B cell (primary cell): ENCODE measurements at regions not wholly inside any gene's neighbourhood (a gene's known extent, or its start where the extent isn't known, plus 50 kb on each side); places are given as distances from the start of the nearest gene placed in this dataset.

Source experiments
- ATAC-seq: fragments of 200-7000 bp; cut with Tn5 transposase; one replicate; pipeline ENCODE4 v1.10.0; 2021; ENCODE audit warnings: low read depth, mild to moderate bottlenecking, moderate number of reproducible peaks, moderate library complexity
- CTCF ChIA-PET: fragments of 350-600 bp; sonication (Branson Sonifier 250); formaldehyde crosslinking; loops from one replicate; lab custom pipeline; 2021; ENCODE audit warnings: antibody characterized with exemption, inconsistent platforms; lab: Charles Lee
- POLR2A ChIA-PET: fragments of 350-600 bp; sonication (Branson Sonifier 250); formaldehyde crosslinking; loops from one replicate; lab custom pipeline; 2021; ENCODE audit warnings: antibody characterized with exemption; lab: Charles Lee
- DNase-seq: peaks from one replicate; pipeline ENCODE4 v3.0.0; 2013
- H2AFZ ChIP-seq: 2 replicates; pipeline ENCODE4 v1.6.1; 2012; ENCODE audit warnings: mild to moderate bottlenecking, low read depth, low read length; ENCODE audit not compliant: insufficient read depth, poor library complexity, severe bottlenecking
- H3K27ac ChIP-seq, 2 donors: 1 replicate in 1 of 2; 2 replicates in 1 of 2; pipeline ENCODE4 v1.5.1; 2012 to 2013; ENCODE audit warnings: low read length in 2 of 2, mild to moderate bottlenecking in 2 of 2, moderate library complexity in 1 of 2
- H3K27me3 ChIP-seq, 4 experiments: fragments of 200-600 bp in 1 of 4; sonication (generic) in 1 of 4; replicated peaks in 1 of 4; 1 replicate in 2 of 4; 2 replicates in 2 of 4; pipeline versions ENCODE4 v1.6.1 to v1.7.0; 2013 to 2016; ENCODE audit warnings: low read length in 3 of 4, mild to moderate bottlenecking in 2 of 4, mixed read lengths in 1 of 4, moderate library complexity in 1 of 4; ENCODE audit not compliant: insufficient read depth in 4 of 4, control insufficient read depth in 3 of 4; ENCODE audit errors: control extremely low read depth in 1 of 4
- H3K36me3 ChIP-seq, 2 experiments: replicated peaks in 1 of 2; 1 replicate in 1 of 2; 2 replicates in 1 of 2; pipeline versions ENCODE4 v1.6.1 to v1.7.1; 2013; ENCODE audit warnings: low read length in 1 of 2; ENCODE audit not compliant: insufficient read depth in 2 of 2, control insufficient read depth in 1 of 2; ENCODE audit errors: control extremely low read depth in 1 of 2, extremely low read depth in 1 of 2
- H3K4me1 ChIP-seq, 2 donors: fragments of 200-600 bp in 1 of 2; sonication (generic) in 1 of 2; 1 replicate in 1 of 2; 2 replicates in 1 of 2; pipeline versions ENCODE4 v1.5.1 to v1.6.1; 2013 to 2017; ENCODE audit warnings: low read length in 2 of 2; ENCODE audit not compliant: control insufficient read depth in 2 of 2, insufficient read depth in 2 of 2
- H3K4me2 ChIP-seq: replicated peaks from 2 replicates; pipeline ENCODE3; 2012; ENCODE audit warnings: mild to moderate bottlenecking, low read depth, low read length; ENCODE audit not compliant: poor library complexity, severe bottlenecking
- H3K4me3 ChIP-seq, 5 experiments: fragments of 200-600 bp in 1 of 5; sonication (generic) in 1 of 5; 1 replicate in 3 of 5; 2 replicates in 2 of 5; pipeline versions ENCODE4 v1.5.1 to v1.7.0; 2011 to 2016; ENCODE audit warnings: low read length in 4 of 5, mild to moderate bottlenecking in 4 of 5, low read depth in 2 of 5, control low read depth in 1 of 5, moderate library complexity in 1 of 5; ENCODE audit not compliant: insufficient read depth in 1 of 5; ENCODE audit errors: control extremely low read depth in 1 of 5, extremely low read depth in 1 of 5
- H3K79me2 ChIP-seq: fragments of 200-600 bp; sonication (generic); one replicate; pipeline ENCODE4 v1.6.0; 2016; ENCODE audit warnings: low read length; ENCODE audit not compliant: control insufficient read depth, insufficient read depth
- H3K9ac ChIP-seq: fragments of 200-600 bp; sonication (generic); 2 replicates; pipeline ENCODE4 v1.6.1; 2017; ENCODE audit warnings: mild to moderate bottlenecking, low read length, moderate library complexity
- H3K9me3 ChIP-seq, 3 donors: one replicate each; pipeline versions ENCODE4 v1.6.1 to v1.7.1; 2013; ENCODE audit warnings: low read length in 2 of 3; ENCODE audit not compliant: control insufficient read depth in 2 of 3, insufficient read depth in 1 of 3; ENCODE audit errors: control extremely low read depth in 1 of 3
- H4K20me1 ChIP-seq: 2 replicates; pipeline ENCODE4 v1.6.0; 2012; ENCODE audit warnings: mild to moderate bottlenecking, low read length; ENCODE audit not compliant: insufficient read depth, control insufficient read depth, poor library complexity, severe bottlenecking
- H3K27ac Mint-ChIP-seq: one replicate; pipeline ENCODE4 v1.8.0; 2021; ENCODE audit warnings: mixed read lengths
- H3K27me3 Mint-ChIP-seq: one replicate; pipeline ENCODE4 v1.8.0; 2021; ENCODE audit warnings: mixed read lengths
- H3K4me1 Mint-ChIP-seq: one replicate; pipeline ENCODE4 v1.8.0; 2021; ENCODE audit warnings: mixed read lengths
- H3K4me3 Mint-ChIP-seq: one replicate; pipeline ENCODE4 v1.8.0; 2021; ENCODE audit warnings: mixed read lengths
- H3K9me3 Mint-ChIP-seq: one replicate; pipeline ENCODE4 v1.8.0; 2022; ENCODE audit warnings: mixed read lengths; ENCODE audit not compliant: insufficient read depth
- CTCF ChIP-seq: fragments of 200-600 bp; IDR thresholded peaks from one replicate; pipeline ENCODE4 v1.8.0; 2022; ENCODE audit warnings: antibody characterized with exemption, mild to moderate bottlenecking
- EZH2 ChIP-seq: IDR thresholded peaks from 2 replicates; pipeline ENCODE4 v1.6.1; 2012; ENCODE audit warnings: borderline replicate concordance, low read depth, mild to moderate bottlenecking, moderate library complexity, low read length; ENCODE audit not compliant: insufficient read depth, poor library complexity, severe bottlenecking
- WGBS: methylation state at CpG from one replicate; pipeline ENCODE4 v1.1.5; 2013; ENCODE audit warnings: missing lambda C conversion rate; ENCODE audit not compliant: insufficient coverage; 5-methylcytosine and 5-hydroxymethylcytosine counted together
- intact Hi-C: fragments of 100-400 bp; cut with micrococcal nuclease; formaldehyde crosslinking; loops from one replicate; pipeline ENCODE4 v1.10.0; 2022

DNA sequence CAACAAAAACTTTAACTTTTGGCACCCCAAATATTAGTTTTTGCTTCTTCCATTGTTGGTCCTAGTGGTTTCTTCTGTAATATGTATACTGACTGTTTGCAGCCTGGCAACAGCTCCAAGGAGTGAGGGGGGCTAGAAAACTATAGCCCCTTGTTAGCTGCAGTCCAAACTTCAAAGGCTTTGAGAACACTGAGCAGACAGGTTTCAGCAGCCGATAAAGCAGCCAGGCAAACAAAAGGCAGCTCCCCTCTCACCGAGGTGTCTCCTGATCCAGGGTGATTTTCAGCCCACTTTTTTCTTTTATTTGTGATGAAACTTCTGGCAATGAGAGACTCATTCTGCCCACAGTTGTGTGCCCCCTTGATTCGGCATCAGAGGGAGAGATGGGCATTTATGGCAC, 80.7 kb downstream of the OLIG3 start:
- Histone ChIP-seq H3K4me2 (no peak overlapping the region), H3K79me2 (no peaks in the 10 kb centered on the region), H3K27ac (no peak overlapping the region), H3K27me3 (peaks cover 0 to 9% (median 3%) of the 10 kb centered on the region in 4 experiments), H3K9ac (no peak overlapping the region), H3K4me3 (no peak overlapping the region), H3K9me3 (no peaks in the 10 kb centered on the region), H4K20me1 (no peaks in the 10 kb centered on the region), H2AFZ (no peak overlapping the region), H3K4me1 (peaks cover 8 to 9% of the 10 kb centered on the region in 2 donors), H3K36me3 (no peaks in the 10 kb centered on the region)
- Mint-ChIP-seq H3K4me1 (peaks cover 10% of the 10 kb centered on the region), H3K9me3 (no peaks in the 10 kb centered on the region), H3K27me3 (peaks cover 7% of the 10 kb centered on the region), H3K4me3 (no peak overlapping the region), H3K27ac (no peak overlapping the region)
- TF ChIP-seq CTCF (no peak), EZH2 (no peak)
- DNase-seq (no peak), ATAC-seq (no peak)
- ChIA-PET POLR2A (no interaction called here), CTCF (interaction anchor here (0.9 to 7.3 kb wide), 8 partner anchors 18 to 319 kb away, joined by 3 to 83 read pairs (median 4); no protein-coding TSS in a partner anchor)
- intact Hi-C loops, result no loop called here
- 90% methylated on average over 2 of the region's 3 CpGs for WGBS

- Mint-ChIP-seq H3K9me3 (peaks cover 2% of the 10 kb centered on the region), H3K27me3 (peaks cover 7% of the 10 kb centered on the region), H3K27ac (no peak overlapping the region), H3K4me1 (peaks cover 10% of the 10 kb centered on the region), H3K4me3 (no peak overlapping the region)
- no peak overlapping the region for H3K4me2 ChIP-seq
- H3K36me3 ChIP-seq, result no peaks in the 10 kb centered on the region
- H3K4me1 ChIP-seq, result peaks cover 8 to 9% of the 10 kb centered on the region in 2 donors
- H3K9me3 ChIP-seq, result no peaks in the 10 kb centered on the region
- intact Hi-C loops, result no loop called here
- no peaks in the 10 kb centered on the region for H4K20me1 ChIP-seq
- no peak overlapping the region for H3K9ac ChIP-seq
- WGBS, result 95% methylated on average over 2 of the region's 4 CpGs
- H3K27ac ChIP-seq, result no peak overlapping the region
- ChIA-PET POLR2A (no interaction called here), CTCF (interaction anchor here (0.9 to 7.3 kb wide), 5 partner anchors 39 to 141 kb away, joined by 3 to 83 read pairs (median 5); no protein-coding TSS in a partner anchor)
- no peak for DNase-seq
- peaks cover 0 to 9% (median 3%) of the 10 kb centered on the region in 4 experiments for H3K27me3 ChIP-seq
- H2AFZ ChIP-seq, result no peak overlapping the region
- ATAC-seq, result no peak
- TF ChIP-seq EZH2 (no peak), CTCF (no peak)
- H3K4me3 ChIP-seq, result no peak overlapping the region
- H3K79me2 ChIP-seq, result no peaks in the 10 kb centered on the region
Observed at GRCh38 chr6:137412562-137412961, 81.6 kb downstream of the OLIG3 start.
